NOMO-1 (cell line): ENCODE measurements at regions not wholly inside any gene's neighbourhood (a gene's known extent, or its start where the extent isn't known, plus 50 kb on each side); places are given as distances from the start of the nearest gene placed in this dataset.
"Not testable (repeated sequence)": the region's sequence is repeated elsewhere in the genome, so short reads cannot be mapped to it uniquely, and the experiment has no call there.

Experiments
- DNase-seq, 2 experiments: peaks; one replicate each; lab custom pipeline; 2025; ENCODE audit not compliant: unreplicated experiment in 2 of 2; lab: John Stamatoyannopoulos, UW

GRCh38 chr2:65600351-65600750, 168.0 kb upstream of the SPRED2 start:
- not testable (repeated sequence) for DNase-seq

GRCh38 chr2:65599693-65600092, 167.3 kb upstream of the SPRED2 start:
- no peak for DNase-seq

DNA sequence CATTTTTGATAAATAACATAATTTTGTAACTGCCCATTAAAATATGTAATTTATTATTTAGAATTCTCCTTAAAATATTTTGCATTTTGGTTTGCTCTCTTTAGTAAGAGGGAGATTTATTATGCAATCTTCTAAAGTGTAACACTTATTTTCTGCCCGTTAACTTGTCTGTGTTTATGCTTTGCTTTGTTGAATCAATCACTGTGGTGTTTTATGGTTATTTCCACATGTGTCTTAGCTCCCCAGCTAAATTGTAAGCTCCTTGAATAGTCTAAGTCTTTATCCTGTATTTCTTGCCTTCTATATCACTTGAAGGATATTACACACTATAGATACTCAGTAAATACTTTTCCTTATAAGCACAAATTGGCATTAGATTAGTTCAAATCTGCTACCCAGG, 166.6 kb upstream of the SPRED2 start:
- DNase-seq, result no peak

DNA sequence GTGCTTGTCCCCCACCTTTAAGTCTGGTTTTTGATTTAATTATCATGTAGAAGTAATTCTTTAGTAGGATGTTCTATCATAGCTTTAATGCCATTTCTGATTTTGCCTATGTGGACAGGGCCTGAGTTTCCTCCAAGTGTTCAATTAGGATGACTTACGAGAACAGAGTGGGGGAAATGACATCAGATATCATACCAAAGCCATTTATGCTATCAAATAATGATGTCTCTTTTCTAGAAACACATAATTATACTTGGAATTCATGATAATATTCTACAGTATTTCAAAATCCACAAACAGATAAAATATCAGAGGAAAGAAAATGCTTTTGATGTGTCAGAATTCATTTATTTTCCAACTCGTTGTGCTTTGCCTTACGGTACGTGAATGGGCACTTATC, 165.9 kb upstream of the SPRED2 start:
- DNase-seq, result no peak

- no peak for DNase-seq
Observed at GRCh38 chr2:65595630-65596029, 163.2 kb upstream of the SPRED2 start.

GRCh38 chr2:65594150-65594549, 161.8 kb upstream of the SPRED2 start:
- DNase-seq, result no peak

DNA sequence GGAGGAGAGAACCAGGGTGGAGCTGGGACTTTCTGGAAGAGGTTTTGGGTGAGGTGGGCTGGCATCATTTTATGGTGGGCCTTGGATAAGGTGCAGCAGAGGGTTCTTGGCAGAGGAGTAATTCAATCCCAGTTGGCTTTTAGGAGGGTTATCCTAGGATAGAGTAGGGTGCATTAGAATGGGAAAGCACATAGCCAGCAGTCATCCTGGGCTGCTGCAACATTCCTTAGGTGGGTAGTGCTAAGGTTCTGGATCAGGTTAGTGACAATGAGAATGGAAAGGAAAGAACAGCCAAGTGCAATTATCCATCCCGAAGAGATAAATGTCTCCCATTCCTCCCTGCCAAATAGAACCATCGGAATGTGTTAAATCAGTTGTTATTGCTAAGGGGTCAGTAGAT, 157.3 kb upstream of the SPRED2 start:
- DNase-seq, result no peak

DNA sequence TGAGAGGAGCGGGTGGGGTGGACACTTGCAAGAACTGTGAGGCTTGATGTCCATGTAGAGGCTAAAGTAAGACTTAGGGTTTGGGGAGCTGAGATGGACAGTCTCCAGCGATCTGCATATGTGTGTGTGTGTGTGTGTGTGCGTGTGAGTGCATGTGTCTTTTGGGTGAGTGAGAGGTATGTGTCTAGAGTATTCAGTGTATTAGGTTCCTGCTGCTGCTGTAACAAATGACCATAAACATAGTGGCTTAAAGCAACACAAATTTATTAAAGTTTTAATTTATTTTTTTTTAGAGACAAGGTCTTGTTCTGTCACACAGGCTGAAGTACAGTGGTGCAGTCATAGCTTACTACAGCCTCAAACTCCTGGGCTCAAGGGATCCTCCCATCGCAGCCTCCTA, 155.4 kb upstream of the SPRED2 start:
- no peak for DNase-seq

GRCh38 chr2:65586516-65586915, 154.1 kb upstream of the SPRED2 start:
- no peak for DNase-seq

GRCh38 chr2:65583061-65583460, 150.7 kb upstream of the SPRED2 start:
- no peak for DNase-seq

DNA sequence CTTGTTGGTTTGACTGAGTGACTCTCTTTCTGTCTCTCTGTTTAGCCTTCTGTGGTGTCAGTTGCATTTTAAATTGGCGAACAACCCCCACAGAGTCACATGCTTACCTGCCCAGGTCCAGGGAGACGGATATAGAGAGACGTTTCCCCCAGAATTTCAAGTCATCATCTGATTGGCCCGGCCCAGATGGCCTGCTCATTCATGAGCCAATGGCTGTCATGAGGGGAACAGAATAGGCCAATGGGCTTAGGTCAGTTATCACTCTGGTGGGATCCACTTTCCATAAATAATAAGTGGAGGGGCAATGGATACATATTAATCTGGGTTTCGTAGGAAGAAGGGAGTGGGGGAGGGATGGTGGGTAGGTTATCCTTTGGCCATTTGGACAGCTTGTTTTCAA, 150.0 kb upstream of the SPRED2 start:
- DNase-seq, result no peak

GRCh38 chr2:65580824-65581223, 148.4 kb upstream of the SPRED2 start:
- DNase-seq, result no peak

GRCh38 chr2:65579506-65580235, 147.3 kb upstream of the SPRED2 start:
- no peak for DNase-seq

GRCh38 chr2:65577654-65578053, 145.3 kb upstream of the SPRED2 start:
- no peak for DNase-seq

- DNase-seq, result no peak
Observed at GRCh38 chr2:65576861-65577601, 144.6 kb upstream of the SPRED2 start.

GRCh38 chr2:65576278-65576677, 143.9 kb upstream of the SPRED2 start:
- DNase-seq, result no peak

- peak in 1 of 2 experiments; percentile 3 for DNase-seq
Observed at GRCh38 chr2:65574993-65575392, 142.6 kb upstream of the SPRED2 start.

- DNase-seq, result not testable (repeated sequence)
Observed at GRCh38 chr2:65568656-65569440, 136.4 kb upstream of the SPRED2 start.

DNA sequence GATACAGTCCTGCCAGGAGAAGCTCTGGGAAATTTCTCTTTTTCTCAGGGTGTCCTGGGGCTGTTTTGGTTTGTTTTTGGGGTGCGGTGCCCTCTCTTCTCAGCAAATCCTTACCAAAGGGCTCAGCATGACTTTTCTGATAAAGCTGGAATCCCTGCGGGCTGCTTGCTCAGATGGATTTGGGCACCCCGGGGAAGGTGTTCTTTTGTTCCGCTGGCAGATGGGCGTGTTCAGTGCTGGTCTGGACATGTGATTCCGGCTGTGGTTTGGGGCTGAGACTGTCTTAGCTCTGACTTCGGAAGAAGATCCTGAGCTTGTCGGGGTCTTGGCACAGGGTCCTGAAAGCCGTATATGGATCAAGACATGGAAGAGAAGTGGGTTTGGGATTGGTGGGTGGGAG, 134.2 kb upstream of the SPRED2 start:
- DNase-seq, result no peak

DNA sequence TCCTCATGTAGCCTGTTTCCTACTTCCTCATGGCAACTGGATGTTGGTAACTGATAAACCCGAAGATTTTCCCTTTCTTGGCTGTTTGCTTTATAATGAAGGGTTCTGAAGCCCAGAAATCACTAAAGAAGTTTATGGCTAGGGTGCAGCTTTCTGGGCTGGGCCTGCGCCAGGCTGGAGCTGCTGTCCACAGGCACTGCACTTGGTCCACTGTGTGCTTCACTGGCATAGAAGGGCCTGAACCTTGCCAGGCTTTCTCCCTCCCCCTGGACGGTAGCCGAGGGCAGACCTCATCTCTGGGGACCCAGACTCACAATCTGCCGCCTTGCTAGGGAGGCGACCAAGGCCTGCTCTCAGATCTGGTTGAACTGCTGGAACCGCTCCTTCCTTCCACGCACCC, 133.3 kb upstream of the SPRED2 start:
- DNase-seq, result no peak

- no peak for DNase-seq
Observed at GRCh38 chr2:65564299-65564698, 131.9 kb upstream of the SPRED2 start.

DNA sequence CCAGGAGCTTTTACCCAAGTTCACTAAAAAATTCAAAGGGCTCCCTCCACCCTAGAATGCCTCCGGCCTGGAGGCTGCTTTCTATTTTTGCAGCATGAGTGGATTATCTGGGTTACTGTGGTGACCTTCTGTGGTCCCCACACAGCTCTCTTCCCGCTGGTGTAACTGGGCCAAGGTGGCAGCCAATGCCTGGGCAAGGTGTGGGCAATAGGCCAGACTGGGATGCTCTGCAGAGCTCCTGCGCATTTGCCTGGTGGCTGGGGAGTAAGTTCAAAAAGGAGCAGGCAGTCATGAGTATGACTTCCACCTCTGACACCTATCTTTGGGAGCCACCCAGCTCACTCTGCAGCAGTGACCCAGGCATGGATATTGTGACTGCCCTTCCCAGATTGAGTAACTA, 130.5 kb upstream of the SPRED2 start:
- no peak for DNase-seq
